T-helper 2 cell (primary cell): ENCODE measurements at regions not wholly inside any gene's neighbourhood (a gene's known extent, or its start where the extent isn't known, plus 50 kb on each side); places are given as distances from the start of the nearest gene placed in this dataset.

ENCODE experiments used
- DNase-seq, 5 experiments: peaks; one replicate each; pipeline versions ENCODE4 v3.0.0 to v3.0.0-alpha.2; 2012 to 2022

DNA sequence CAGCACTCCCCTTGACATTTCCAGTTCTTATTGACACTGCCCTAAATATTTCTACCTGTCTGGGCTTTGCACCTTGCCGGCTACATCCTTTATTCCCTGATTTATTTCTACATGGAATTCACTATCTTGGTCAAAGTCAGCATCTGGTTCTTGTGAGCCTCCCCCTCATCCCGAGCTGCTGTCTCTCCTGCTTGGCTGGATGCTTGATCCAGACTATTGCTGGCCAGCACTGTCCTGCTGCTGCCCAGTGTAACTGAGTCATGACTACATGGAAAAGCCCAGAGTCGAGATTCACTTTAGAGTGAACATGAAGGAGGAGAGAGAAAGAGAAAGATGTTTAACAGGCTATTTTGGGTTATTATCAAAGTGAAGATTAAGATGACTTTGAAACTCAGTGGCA is 142.2 kb downstream of the OPN5 start:
- no peak for DNase-seq

DNA sequence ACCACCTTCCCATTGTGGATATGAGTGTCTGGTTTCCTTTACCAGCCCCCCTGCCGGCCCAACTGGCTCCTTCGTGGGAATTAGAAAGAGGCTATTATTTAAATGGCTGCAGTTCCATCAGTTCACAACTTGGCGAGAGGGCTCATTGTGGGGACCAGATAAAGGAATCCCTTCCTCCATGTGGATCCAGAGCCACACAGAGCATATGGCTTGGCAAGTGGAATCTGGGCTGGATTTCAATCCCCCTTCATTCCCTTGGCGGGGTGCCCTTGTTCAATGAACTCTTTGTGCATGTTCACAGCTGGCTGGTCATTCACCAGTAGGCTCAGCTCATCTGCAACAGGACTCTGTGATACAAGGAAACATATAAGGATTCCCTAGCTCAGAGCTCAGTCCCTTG is 140.6 kb downstream of the OPN5 start:
- DNase-seq: no peak

DNA sequence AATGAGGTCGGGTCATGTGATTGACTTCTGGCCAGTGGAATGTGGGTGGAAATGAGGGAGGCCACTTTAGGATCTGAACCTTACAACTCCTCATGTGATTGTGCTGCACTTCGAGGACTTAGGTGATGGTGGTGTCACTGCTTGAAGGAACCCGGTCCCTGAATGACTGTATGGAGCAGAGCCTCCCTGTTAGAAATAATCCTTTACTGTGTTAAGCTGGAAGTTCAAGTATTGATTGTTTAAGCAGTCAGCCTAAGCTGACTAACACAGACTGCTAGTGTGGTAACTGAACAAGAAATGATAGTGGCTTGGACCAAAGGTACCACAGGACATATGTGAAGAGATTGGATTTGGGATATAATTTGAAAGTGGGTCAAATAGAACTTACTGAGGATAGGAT is 138.0 kb downstream of the OPN5 start:
- DNase-seq: no peak

DNA sequence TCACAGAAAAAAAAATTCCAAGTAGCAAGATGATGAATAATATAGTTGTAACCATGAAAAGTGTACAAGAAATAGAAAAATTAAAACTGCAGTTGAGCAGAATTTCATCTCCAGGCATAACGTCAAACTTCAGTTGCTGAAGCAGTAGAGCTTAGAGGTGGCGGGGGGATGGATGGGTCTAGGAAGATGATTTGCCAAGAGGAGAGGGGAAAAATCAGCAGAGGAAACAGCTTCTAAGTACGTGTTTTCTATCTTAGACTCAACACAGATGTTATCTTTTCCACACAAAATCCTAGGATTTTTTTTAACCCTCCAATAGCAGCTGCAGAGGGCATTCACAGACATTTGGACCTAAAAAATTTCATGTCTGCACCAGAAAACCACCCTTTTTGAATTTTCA is 136.0 kb downstream of the OPN5 start:
- DNase-seq: no peak

DNA sequence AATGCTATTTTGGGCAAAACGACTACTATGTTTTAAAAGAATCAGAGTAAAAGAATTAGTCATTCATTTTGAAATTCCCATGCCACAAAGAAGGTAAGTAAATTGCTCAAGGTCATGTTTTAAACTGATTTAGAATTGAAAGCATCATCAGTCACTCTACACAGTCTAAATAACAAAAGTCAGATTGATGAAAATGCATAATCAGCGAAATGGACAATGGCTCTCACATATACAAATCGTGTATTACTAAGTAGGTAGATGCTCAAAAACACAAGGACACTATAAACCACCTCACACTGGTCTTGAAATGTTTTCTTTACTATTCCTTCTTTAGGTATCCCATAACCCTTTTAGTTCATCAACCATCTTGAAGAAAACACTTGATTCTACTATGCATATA is 135.4 kb downstream of the OPN5 start:
- DNase-seq: no peak

DNA sequence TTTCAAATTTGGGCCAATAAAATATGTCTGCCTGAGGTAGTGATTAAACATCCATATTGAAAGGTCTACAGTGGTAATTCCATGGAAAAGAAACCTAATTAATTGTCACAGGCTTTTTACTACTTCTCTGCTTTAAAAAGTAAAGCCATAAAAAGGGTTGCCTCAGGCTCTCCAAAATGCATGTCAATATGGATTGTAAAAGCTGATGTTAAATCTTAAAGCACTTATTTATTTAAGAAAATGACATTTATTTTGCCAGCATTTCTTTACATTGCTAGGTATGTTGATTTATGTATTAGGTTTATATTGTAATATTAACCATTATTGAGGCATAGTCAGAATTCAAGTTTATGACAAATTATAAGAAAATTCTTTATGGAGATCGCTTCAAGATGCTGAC is 133.2 kb downstream of the OPN5 start:
- no peak for DNase-seq

DNA sequence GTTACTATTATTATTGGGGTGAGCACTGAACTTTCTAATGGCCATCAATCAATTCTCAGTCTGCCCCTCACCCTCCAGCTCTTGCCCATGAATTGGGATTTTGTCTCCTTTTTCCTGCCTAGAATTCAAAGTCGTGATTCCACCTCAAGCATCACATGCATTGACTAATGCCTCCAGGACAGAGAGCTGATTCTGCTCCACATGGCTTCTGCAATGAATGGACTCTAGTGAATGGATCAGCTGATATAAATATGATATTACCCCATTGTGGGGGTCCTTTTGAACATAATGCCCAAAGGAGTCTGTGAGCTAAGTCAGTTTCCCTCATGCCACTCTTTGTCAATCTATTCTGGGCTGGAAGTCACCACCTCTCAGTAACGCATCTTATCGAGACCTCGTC is 126.4 kb downstream of the OPN5 start:
- DNase-seq: no peak

DNA sequence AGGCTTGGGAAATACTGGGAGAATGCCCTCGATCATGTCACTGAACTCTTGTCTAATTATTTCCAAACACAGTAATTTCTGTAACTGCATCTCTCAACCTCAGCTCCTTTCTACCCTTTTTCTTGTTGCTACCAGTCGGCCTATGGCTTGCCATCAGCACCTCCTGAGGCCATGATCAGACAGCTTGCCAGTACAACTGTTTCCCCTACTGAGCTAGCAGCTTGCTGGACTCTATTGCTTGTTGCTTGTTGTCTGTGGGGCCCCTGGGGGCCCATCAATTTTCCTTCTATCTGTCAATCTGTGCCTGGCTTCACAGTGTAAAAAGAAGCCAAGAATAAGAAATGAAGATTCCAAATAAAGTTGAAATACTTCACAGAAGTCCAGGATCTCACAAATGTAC is 123.9 kb downstream of the OPN5 start:
- no peak for DNase-seq

DNA sequence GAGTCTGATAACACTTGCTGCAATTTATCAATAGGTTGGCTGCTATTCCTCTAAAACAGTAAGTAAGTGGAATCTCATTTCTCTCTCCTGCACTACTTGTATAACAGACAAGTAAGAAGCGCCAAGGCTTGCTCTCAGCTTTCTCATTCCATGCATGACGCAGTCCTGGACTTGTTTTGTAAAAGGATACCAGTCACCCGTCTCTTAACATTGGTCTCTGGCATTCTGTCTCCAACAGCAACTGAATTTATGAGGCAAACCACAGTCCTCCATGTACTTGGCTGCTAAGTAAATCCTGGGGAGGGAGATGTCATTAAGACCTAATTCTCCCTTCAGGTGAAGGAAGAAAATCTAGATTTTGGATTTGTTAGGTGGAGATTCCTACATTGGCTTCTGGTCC is 115.4 kb downstream of the OPN5 start:
- no peak for DNase-seq

DNA sequence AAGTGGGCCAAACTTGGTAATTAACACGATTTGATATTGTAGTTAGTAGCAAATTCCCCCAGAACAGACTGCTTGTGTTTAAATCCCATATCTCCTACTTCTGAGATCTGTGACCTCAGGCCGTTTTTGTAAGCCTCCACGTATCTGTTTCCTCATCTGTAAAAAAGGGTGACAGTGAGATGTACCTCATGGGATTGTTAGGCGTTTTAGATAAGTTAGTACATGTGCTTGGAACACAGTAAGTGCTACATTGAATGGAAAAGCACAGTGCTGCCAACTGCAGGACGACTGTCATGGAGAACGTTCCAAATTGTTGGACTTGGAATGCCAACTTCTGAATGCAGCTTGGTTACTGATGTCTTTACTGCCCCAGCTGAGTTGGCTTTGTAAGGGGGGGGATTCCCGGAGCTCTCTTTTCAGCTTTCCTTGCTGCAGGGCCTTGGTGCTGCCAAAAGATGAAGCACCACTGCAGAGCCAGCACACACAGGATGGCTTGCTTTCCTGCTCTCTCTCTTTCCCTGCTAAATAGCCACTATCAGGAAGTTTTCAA is 108.6 kb downstream of the OPN5 start:
- no peak for DNase-seq

DNA sequence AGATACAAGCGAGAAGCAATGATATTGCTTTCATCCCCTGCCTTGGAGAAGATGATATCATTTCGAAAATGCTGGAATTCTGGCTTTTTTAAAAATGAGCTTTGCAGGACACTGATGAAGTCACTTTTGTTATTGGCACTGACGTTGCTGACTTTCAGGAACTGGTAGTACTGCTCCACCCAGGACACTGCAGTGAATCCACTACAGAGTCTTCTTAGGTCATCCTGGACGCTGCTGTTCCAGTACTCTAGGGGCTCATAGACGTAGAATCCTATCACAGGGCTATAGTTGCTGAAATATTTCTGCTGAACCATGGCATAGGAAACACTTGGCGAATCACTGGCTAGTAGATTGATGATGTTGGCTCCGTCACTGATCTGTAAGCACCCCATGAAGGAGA is 97.2 kb downstream of the OPN5 start:
- no peak for DNase-seq
